ENCODE measurements at regions not wholly inside any gene's neighbourhood (a gene's known extent, or its start where the extent isn't known, plus 50 kb on each side); places are given as distances from the start of the nearest gene placed in this dataset.

- H3K27me3 ChIP-seq (ENCODE audit: insufficient read depth) = no peaks in the 10 kb centered on the region; the same call in 1 of the 2 replicates
- no peak overlapping the region for H2AFZ ChIP-seq
- Mint-ChIP-seq H3K9me3 (peaks cover 92% of the 10 kb centered on the region), H3K27me3 (ENCODE audit: insufficient read depth, low read depth, poor library complexity) (peaks cover 3% of the 10 kb centered on the region), H3K4me1 (no peaks in the 10 kb centered on the region), H3K36me3 (ENCODE audit: low read depth) (peaks cover 40% of the 10 kb centered on the region), H3K27ac (no peak overlapping the region), H3K4me3 (no peak overlapping the region)
- no peaks in the 10 kb centered on the region for H3K4me1 ChIP-seq (ENCODE audit: insufficient read depth)
- peaks cover 7% of the 10 kb centered on the region; the same call in 1 of the 2 replicates for H3K36me3 ChIP-seq (ENCODE audit: insufficient read depth)
- no peak for ATAC-seq
- no peak for DNase-seq (ENCODE audit: low spot score)
- no peak overlapping the region for H3K4me2 ChIP-seq
- no peaks in the 10 kb centered on the region for H4K20me1 ChIP-seq (replicated peaks; ENCODE audit: insufficient read depth)
- no peaks in the 10 kb centered on the region for H3K79me2 ChIP-seq (replicated peaks; ENCODE audit: insufficient read depth)
- no peak overlapping the region for H3K4me3 ChIP-seq
- H3K9me2 ChIP-seq (ENCODE audit: insufficient read depth) = no peaks in the 10 kb centered on the region
- H3K27ac ChIP-seq (ENCODE audit: low read depth) = no peak overlapping the region
- no peaks in the 10 kb centered on the region for H3F3A ChIP-seq (replicated peaks; ENCODE audit: low read depth)
- no peak for TF ChIP-seq ZNF114 (CRISPR knock-in tag; IDR thresholded peaks at IDR 0.05)
- no peak for TF ChIP-seq POLR2AphosphoS5 (IDR thresholded peaks at IDR 0.05; ENCODE audit: low read depth)
- TF ChIP-seq EZH2 (IDR thresholded peaks at IDR 0.05; ENCODE audit: low read depth, unreplicated experiment) = no peak
- TF ChIP-seq JUNB (IDR thresholded peaks at IDR 0.05; ENCODE audit: unreplicated experiment) = no peak
- TF ChIP-seq CREB1 (CRISPR knock-in tag; IDR thresholded peaks at IDR 0.05; ENCODE audit: low read depth) = no peak
- no peak for TF ChIP-seq ZNF331 (CRISPR knock-in tag; IDR thresholded peaks at IDR 0.05; ENCODE audit: low read depth)
- no peak for TF ChIP-seq REST (IDR thresholded peaks at IDR 0.05; ENCODE audit: unreplicated experiment)
- TF ChIP-seq STAT1 (IDR thresholded peaks at IDR 0.05; ENCODE audit: unreplicated experiment) = no peak
- no peak for TF ChIP-seq ZNF462 (CRISPR knock-in tag; IDR thresholded peaks at IDR 0.05)
- no peak for TF ChIP-seq ETS1 (IDR thresholded peaks at IDR 0.05)
- no peak for TF ChIP-seq NANOG (IDR thresholded peaks at IDR 0.05; ENCODE audit: borderline replicate concordance)
- TF ChIP-seq EZH2phosphoT487 (IDR thresholded peaks at IDR 0.05; ENCODE audit: unreplicated experiment) = no peak
- TF ChIP-seq CTCF (conservative IDR thresholded peaks at IDR 0.05; ENCODE audit: low read depth in 2 of 2) = no peak
Observed at GRCh38 chr20:43337036-43337435, 120.7 kb upstream of the SRSF6 start.

Data from GM23338 (cell line).